ENCODE measurements at regions not wholly inside any gene's neighbourhood (a gene's known extent, or its start where the extent isn't known, plus 50 kb on each side); places are given as distances from the start of the nearest gene placed in this dataset.
"Not testable (repeated sequence)": the region's sequence is repeated elsewhere in the genome, so short reads cannot be mapped to it uniquely, and the experiment has no call there.

DNA sequence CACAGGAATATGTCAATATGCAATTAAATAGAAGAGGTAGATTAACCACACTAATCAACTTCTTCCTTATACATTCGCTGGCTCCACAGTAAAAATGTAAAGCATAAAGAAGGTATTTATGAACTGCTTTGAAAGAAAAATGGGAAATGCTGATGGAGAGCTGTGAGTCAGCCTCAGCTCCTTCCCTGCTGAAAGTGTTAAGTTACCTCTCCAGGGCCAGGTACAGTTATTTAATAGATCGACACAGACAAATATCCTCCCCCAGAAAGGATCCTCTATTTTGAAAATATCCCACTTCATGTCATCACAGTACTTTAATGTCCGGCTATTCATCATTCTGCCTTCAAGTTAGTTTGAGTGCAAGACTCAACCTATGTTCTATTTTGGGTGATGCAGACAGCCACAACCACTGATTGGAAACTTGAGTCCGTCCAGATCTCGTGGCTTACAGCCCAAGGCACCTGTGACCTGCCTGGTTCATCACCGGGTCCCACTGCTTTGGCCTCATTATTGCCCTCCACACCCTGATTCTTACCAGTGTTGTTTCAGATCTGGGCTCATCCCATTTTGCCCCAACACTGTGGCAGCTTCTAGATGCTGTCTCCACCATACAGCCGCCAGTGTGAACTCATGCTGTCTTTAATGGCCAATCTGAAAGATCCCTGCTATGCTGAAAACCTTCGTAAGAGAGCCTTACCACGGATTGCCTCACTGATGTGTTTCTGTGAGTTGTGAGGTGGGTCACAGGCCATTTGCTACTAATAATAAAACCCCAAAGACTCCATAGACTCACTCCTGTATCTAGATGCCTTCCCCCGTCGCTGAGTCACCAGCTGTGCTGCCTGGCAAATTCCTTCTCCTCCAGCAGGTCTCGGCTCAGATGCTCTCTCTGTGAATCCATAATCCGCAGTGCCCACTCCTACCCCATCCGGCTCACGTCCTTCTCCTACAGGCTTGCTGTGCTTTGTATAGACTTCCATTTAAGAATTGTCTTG, 56.2 kb upstream of the DDAH1 start:
- DNase-seq (ENCODE audit: low spot score), result peak; percentile 49

DNA sequence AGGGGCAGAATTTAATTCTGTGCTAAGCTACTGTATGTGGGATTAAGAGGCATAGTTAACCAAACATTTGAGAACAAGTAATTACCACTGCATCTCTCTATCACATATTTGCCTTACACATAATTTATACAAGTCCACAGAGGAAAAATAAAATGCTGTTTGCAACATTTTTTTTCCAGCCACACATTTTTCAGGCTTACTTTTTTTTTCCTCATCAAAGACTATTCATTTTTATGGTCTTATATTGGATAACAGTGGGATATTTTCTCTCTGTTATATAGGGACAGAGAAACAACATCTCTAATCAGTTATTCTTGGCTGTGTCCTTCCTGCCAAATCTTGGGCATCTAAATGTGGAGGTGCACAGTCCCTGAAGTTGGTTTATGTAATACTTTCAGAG, 57.5 kb upstream of the DDAH1 start:
- DNase-seq (ENCODE audit: low spot score), result not testable (repeated sequence)

DNA sequence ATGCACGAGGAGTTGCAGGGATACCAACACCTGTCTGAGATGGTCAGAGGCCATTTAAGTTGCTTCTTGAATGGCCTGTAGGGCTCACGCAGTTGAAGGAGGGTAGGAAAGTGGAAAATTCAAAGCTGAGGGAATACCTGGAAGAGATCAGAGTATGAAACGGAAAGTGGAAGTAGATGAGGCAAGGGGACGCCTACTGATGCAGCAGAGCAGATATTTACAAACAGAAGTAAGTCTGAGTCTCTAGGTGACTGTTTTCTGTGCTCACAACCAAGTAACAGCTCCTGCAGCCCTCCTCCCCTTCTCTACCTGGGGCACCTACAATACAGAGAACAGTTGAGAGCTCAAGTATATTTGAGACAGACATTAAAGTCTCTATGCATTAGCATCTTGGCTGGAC, 57.5 kb upstream of the CCN1 start:
- not testable (repeated sequence) for DNase-seq (ENCODE audit: low spot score)

DNA sequence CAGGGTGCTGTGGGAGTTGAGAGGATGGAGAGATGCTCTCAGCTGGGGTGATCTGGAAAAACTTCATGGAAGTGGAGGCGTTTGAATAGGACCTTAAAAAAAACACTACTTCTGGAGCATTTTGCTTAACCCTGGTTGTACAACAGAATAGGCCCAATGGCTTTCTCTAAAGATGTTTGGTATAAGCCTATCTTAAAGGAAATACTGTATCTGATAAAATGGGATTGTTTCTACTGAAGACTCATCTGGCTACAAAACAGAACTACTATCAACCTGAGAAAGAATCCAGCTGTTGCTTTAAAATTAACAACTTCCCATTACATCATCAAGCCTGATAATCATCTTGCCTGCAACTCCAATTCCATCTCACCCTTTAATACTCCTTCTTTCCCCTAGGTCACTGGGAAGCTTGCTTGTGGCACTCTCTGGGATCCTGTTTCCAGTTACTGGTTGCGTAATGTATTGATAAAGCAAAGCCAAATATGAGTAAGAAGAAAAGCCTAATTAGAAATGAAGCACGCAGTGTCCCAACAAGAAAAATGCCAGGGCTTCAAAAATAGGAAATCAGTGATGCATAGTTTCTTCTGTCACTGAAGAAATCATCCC, 56.2 kb upstream of the CCN1 start:
- DNase-seq (ENCODE audit: low spot score), result not testable (repeated sequence)

DNA sequence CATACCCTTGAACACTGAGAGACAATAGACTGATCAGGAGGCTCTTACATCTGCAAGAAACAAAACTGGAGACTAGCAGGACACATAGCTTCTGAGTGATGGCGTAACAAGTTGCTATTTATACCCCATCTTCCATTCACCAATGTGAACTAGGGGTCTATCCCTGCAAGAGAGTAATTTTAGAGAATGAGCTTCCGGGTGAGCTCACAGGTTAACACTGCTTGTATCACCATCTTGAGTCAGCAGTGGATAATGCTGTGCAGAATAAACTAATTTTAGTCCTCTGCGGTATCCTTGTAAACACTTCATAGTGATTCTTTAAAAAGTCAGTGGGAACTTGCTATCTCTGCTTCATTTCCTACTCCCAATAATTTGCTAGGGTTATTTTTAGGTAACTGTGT, 55.0 kb upstream of the CCN1 start:
- DNase-seq (ENCODE audit: low spot score), result peak; percentile 23

DNA sequence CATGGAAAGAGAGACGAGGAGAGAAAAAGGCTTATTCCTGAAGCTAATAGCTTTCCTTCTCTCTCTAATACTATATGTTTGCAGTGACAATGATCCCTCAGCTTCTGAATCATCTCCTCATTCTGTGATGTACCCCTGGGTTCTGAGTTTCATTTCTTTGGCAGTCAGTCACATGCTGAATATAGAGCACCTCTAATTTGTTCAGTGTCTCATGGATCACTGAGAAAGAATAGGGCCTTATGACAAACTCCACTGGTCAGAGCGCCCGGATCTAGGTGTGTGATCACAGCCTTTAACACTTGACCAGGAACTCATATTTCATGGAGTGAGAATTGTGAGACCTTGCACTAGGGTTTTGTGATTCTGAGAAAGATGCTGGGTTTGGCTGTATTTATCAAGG, 54.3 kb upstream of the CCN1 start:
- not testable (repeated sequence) for DNase-seq (ENCODE audit: low spot score)

GRCh38 chr1:85527145-85527544, 53.4 kb upstream of the CCN1 start:
- DNase-seq (ENCODE audit: low spot score), result peak; percentile 76
